Left renal pelvis (tissue), 4 donors: ENCODE measurements at regions not wholly inside any gene's neighbourhood (a gene's known extent, or its start where the extent isn't known, plus 50 kb on each side); places are given as distances from the start of the nearest gene placed in this dataset.

Experiments used
- DNase-seq, 4 donors: peaks; one replicate each; pipeline ENCODE4 v3.0.0-alpha.2; 2013; ENCODE audit warnings: low read depth in 4 of 4, low spot score in 3 of 4

- DNase-seq = no peak
Measured at GRCh38 chr18:64278026-64278425, 129.1 kb upstream of the LINC00305 start.

GRCh38 chr18:64276311-64277090, 127.6 kb upstream of the LINC00305 start:
- peak; percentile 31 to 40 (median 34) for DNase-seq

GRCh38 chr18:64275593-64276300, 126.9 kb upstream of the LINC00305 start:
- DNase-seq = no peak

- DNase-seq = no peak
Measured at GRCh38 chr18:64273724-64274123, 124.8 kb upstream of the LINC00305 start.

GRCh38 chr18:64271975-64272659, 123.2 kb upstream of the LINC00305 start:
- no peak for DNase-seq

- DNase-seq = no peak
Measured at GRCh38 chr18:64271246-64271645, 122.4 kb upstream of the LINC00305 start.

GRCh38 chr18:64270608-64271007, 121.7 kb upstream of the LINC00305 start:
- DNase-seq = no peak

GRCh38 chr18:64270121-64270520, 121.2 kb upstream of the LINC00305 start:
- DNase-seq = no peak

GRCh38 chr18:64264171-64264570, 115.3 kb upstream of the LINC00305 start:
- DNase-seq = no peak

GRCh38 chr18:64260810-64261209, 111.9 kb upstream of the LINC00305 start:
- DNase-seq = no peak

GRCh38 chr18:64259871-64260270, 111.0 kb upstream of the LINC00305 start:
- DNase-seq = no peak

- no peak for DNase-seq
Measured at GRCh38 chr18:64258111-64258650, 109.3 kb upstream of the LINC00305 start.

- no peak for DNase-seq
Measured at GRCh38 chr18:64254399-64255093, 105.7 kb upstream of the LINC00305 start.

GRCh38 chr18:64253873-64254272, 105.0 kb upstream of the LINC00305 start:
- no peak for DNase-seq

GRCh38 chr18:64253222-64253621, 104.3 kb upstream of the LINC00305 start:
- DNase-seq = no peak

GRCh38 chr18:64248836-64249235, 99.9 kb upstream of the LINC00305 start:
- no peak for DNase-seq

- no peak for DNase-seq
Measured at GRCh38 chr18:64245126-64245861, 96.4 kb upstream of the LINC00305 start.

GRCh38 chr18:64244571-64244970, 95.7 kb upstream of the LINC00305 start:
- DNase-seq = no peak

GRCh38 chr18:64240316-64240715, 91.4 kb upstream of the LINC00305 start:
- DNase-seq = no peak

- DNase-seq = no peak
Measured at GRCh38 chr18:64238076-64238475, 89.2 kb upstream of the LINC00305 start.
